GM21717 (cell line): ENCODE measurements at regions not wholly inside any gene's neighbourhood (a gene's known extent, or its start where the extent isn't known, plus 50 kb on each side); places are given as distances from the start of the nearest gene placed in this dataset.

ENCODE experiments used
- ATAC-seq: cut with Tn5 transposase; IDR thresholded peaks from one replicate; pipeline ENCODE4 v1.9.1; 2021; ENCODE audit warnings: mild to moderate bottlenecking, moderate library complexity; ENCODE audit not compliant: unreplicated experiment

DNA sequence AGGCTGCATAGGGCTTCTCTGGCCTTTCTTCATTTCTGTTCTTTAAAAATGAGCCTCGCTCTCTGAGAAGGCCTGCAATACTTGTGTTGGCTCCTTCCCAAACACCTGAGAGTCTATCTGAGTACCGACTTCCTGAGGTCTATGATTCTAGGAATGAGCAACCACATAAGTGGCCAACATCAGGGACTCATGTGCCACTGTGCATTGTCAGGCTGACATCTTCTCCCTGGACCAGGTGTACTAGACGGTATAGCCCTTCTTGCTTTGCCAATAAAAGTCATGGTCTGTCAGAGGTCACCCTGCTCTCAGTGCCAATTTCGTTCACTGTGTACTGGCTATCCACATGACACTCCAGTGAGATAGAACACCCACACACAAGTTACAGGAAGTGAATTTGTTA is 67.4 kb upstream of the EPHA5 start:
- ATAC-seq: no peak

DNA sequence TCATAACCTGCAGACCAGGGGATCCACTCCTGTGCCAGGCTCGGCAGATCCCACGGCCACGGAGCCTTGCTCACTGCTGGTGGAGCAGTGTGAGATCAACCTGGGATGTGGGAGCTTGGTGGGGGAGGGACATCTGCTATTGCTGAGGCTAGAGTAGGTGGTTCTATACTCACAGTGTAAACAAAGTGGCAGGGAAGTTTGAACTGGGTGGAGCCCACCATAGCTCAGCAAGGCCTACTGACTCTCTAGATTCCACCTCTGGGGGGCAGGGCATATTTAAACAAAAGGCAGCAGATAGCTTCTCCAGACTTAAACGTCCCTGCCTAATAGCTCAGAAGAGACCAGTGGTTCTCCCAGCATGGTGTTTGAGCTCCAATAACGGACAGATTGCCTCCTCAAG is 54.7 kb upstream of the EPHA5 start:
- ATAC-seq: no peak
